Bronchial epithelial cell (primary cell): ENCODE measurements at regions not wholly inside any gene's neighbourhood (a gene's known extent, or its start where the extent isn't known, plus 50 kb on each side); places are given as distances from the start of the nearest gene placed in this dataset.

Experiments
- DNase-seq: peaks from one replicate; pipeline ENCODE4 v3.0.0-alpha.2; 2010; ENCODE audit warnings: low read depth
- FAIRE-seq: peaks from 2 replicates; lab custom pipeline; 2011; peaks lifted over from hg19 to GRCh38; lab: Jason Lieb, UNC
- H3K27me3 ChIP-seq: 2 replicates; pipeline ENCODE4 v1.5.1; 2011; ENCODE audit warnings: low read length; ENCODE audit not compliant: control insufficient read depth, insufficient read depth
- H3K36me3 ChIP-seq: 2 replicates; pipeline ENCODE4 v1.5.1; 2011; ENCODE audit warnings: low read length; ENCODE audit not compliant: control insufficient read depth, insufficient read depth
- H3K4me3 ChIP-seq: 2 replicates; pipeline ENCODE4 v1.5.1; 2011; ENCODE audit warnings: mild to moderate bottlenecking, low read depth, low read length, control low read depth
- TF ChIP-seq, protein P1 (sequence below): IDR thresholded peaks from 2 replicates; pipeline ENCODE4 v1.5.1; 2011; ENCODE audit warnings: mild to moderate bottlenecking, moderate library complexity, low read length, control low read depth, inconsistent platforms; ENCODE audit not compliant: insufficient read depth, severe bottlenecking

DNA sequence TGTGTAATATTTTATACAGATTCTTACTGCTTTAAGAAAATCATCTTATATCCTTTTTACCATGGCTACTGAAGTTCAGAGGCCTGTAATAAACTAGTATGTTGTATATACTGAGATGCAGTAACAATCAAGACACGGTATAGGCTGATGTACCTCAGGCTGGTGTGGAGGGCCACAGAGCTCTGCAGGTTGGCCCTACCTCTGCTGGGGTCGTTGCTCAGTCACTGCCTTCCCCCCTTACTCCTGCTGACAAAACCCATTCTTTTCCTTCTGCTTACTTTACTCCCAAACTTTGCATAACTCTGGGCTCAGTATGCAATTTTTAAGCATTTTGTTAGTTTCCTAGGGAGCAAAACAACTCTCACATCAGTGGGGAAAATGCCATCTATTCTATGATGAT is 200.1 kb upstream of the FOXP2 start:
- Histone ChIP-seq H3K4me3 (no peak overlapping the region), H3K36me3 (no peaks in the 10 kb centered on the region), H3K27me3 (no peaks in the 10 kb centered on the region)
- DNase-seq: no peak
- TF ChIP-seq, protein P1, sequence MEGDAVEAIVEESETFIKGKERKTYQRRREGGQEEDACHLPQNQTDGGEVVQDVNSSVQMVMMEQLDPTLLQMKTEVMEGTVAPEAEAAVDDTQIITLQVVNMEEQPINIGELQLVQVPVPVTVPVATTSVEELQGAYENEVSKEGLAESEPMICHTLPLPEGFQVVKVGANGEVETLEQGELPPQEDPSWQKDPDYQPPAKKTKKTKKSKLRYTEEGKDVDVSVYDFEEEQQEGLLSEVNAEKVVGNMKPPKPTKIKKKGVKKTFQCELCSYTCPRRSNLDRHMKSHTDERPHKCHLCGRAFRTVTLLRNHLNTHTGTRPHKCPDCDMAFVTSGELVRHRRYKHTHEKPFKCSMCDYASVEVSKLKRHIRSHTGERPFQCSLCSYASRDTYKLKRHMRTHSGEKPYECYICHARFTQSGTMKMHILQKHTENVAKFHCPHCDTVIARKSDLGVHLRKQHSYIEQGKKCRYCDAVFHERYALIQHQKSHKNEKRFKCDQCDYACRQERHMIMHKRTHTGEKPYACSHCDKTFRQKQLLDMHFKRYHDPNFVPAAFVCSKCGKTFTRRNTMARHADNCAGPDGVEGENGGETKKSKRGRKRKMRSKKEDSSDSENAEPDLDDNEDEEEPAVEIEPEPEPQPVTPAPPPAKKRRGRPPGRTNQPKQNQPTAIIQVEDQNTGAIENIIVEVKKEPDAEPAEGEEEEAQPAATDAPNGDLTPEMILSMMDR: no peak
- no peak for FAIRE-seq

DNA sequence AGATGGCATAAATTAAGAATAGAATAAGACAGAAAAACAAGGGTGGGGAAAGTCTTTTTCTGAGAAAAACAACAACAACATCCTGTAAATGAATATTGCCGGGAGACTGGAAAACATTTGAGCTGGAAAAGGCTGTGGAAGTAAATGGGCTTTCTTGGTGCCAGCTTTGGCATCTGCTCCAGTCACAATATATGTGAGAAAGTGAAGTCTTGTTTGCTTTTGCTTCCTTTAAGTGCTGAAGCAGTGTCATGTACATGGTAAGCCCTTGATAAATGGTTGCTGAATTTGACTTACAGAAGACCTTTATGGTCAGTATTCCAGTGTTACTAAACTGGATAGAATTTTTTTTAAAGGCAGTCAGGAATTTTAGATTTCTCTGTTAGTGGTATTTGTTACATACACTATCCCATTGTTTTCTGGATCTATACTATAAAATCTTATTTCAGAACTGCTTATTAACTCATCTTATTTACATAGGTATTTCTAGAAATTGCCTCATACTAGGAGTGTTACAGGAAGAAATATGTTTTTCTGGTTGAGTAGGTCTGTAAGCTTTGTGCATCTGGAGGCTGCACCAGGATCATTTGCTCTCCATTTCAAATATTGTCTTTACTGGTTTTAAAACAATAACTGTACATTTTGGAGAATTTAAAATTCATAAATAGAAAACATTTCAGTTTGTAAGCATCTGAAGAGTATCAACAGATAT is 201.7 kb upstream of the FOXP2 start:
- H3K27me3 ChIP-seq: no peaks in the 10 kb centered on the region
- DNase-seq (peak; percentile 50), FAIRE-seq (no peak)
- no peak overlapping the region for H3K4me3 ChIP-seq
- no peaks in the 10 kb centered on the region for H3K36me3 ChIP-seq
- TF ChIP-seq, protein P1: no peak

DNA sequence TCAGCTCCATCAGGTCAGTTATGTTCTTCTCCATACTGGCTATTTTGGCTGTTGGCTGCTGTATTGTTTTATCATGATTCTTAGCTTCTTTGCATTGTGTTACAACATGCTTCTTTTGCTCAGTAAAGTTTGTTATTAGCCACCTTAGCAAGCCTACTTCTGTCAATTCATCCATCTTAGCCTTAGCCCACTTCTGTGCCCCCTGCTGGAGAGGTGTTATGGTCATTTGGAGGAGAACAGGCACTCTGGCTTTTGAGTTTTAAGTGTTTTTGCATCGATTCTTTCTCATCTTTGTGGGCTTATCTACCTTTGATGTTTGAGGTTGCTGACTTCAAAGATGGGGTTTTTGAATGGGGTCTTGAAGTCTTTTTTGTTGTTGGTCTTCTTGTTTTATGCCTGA is 204.6 kb upstream of the FOXP2 start:
- TF ChIP-seq, protein P1: no peak
- no peak for DNase-seq
- Histone ChIP-seq H3K36me3 (no peaks in the 10 kb centered on the region), H3K4me3 (no peak overlapping the region), H3K27me3 (no peaks in the 10 kb centered on the region)
- FAIRE-seq: no peak

DNA sequence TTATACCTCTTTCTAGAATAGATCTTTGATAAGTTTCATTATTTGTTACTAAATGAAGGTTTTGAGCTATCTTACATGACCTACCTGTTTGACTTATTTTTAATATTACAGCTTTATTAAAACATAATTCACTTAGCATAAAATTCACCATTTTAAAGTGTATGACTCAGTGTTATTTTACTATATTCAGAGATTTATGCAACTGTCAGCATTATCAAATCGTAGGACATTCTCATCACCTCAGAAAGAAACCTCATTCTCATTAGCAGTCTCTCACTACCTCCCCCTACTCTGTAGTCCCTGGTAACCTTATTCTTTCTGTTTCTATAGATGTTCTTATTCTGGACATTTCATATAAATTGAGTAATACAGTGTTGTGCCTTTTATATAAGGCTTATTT is 207.9 kb upstream of the FOXP2 start:
- H3K27me3 ChIP-seq: no peaks in the 10 kb centered on the region
- DNase-seq: no peak
- H3K4me3 ChIP-seq: no peak overlapping the region
- FAIRE-seq: no peak
- TF ChIP-seq, protein P1: no peak
- no peaks in the 10 kb centered on the region for H3K36me3 ChIP-seq

DNA sequence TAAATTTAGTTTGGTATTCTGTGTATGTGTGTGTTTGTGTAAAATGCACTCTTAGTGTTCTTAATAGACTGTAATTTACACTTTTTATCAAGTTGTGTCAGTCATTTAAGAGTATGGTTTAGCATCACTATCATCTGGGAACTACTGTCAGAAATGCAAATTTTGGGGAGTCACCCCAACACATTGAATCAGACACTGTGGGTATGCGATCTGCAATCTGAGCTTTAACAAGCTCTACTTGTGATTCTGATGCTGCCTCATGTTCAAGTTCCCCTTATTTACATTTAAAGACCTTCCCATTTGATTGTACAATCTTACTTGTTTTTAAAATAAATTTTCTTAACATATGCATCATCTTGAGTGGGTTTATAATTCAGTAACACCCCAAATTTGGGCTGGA is 218.1 kb upstream of the FOXP2 start:
- Histone ChIP-seq H3K4me3 (no peak overlapping the region), H3K36me3 (no peaks in the 10 kb centered on the region), H3K27me3 (no peaks in the 10 kb centered on the region)
- no peak for DNase-seq
- FAIRE-seq: no peak
- TF ChIP-seq, protein P1: no peak

DNA sequence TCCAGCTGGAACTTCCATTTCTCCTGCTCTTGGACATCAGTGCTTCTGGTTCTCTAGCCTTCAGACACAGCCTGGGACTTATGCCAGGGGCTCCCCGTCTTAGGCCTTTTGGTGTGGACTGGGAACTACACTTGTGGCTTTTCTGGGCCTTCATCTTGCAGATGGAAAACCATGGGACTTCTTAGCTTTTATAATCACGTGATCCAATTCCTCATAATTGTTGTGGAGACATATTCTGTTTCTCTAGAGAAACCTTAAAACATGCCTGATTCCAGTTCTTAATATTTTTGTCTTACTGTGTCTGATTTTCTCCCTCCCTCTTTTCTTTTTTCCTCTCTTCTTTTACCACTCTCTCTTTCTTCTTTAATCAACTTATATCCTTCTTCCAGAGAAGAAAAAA is 224.2 kb upstream of the FOXP2 start:
- DNase-seq: no peak
- Histone ChIP-seq H3K36me3 (no peaks in the 10 kb centered on the region), H3K4me3 (no peak overlapping the region), H3K27me3 (no peaks in the 10 kb centered on the region)
- no peak for FAIRE-seq
- TF ChIP-seq, protein P1: no peak
